ENCODE measurements at regions not wholly inside any gene's neighbourhood (a gene's known extent, or its start where the extent isn't known, plus 50 kb on each side); places are given as distances from the start of the nearest gene placed in this dataset.

- BruUV-seq (replicated peaks): no TSS peak
- no peak overlapping the region for H3K9ac ChIP-seq (replicated peaks; ENCODE audit: extremely low read depth, insufficient read depth, low read length)
- H2AFZ ChIP-seq (ENCODE audit: low read depth, low read length): no peak overlapping the region
- POLR2A ChIA-PET: no interaction called here
- dilution Hi-C loops (cut with MboI; ENCODE audit: extremely low pct_ligation_motif_present, low sequenced_read_pairs): no loop called here
- H4K20me1 ChIP-seq (replicated peaks; ENCODE audit: control insufficient read depth, extremely low read depth, insufficient read depth, low read length): no peaks in the 10 kb centered on the region
- no peak for FAIRE-seq
- TF ChIP-seq POLR2AphosphoS5 (IDR thresholded peaks at IDR 0.05; ENCODE audit: insufficient read depth, low read depth, low read length) (no peak), FOS (IDR thresholded peaks at IDR 0.05; ENCODE audit: borderline replicate concordance, insufficient read depth, low read length) (no peak), GATA2 (IDR thresholded peaks at IDR 0.05; ENCODE audit: insufficient read depth, insufficient read length, low read depth, low read length) (no peak), CTCF (IDR thresholded peaks at IDR 0.05; ENCODE audit: extremely low read depth in 1 of 2, insufficient read depth in 1 of 2, low read depth in 1 of 2, low read length in 2 of 2) (no peak), POLR2A (IDR thresholded peaks at IDR 0.05; ENCODE audit: low read depth, low read length) (no peak), JUN (IDR thresholded peaks at IDR 0.05; ENCODE audit: borderline replicate concordance, insufficient read depth, insufficient read length, low read depth) (no peak), MYC (IDR thresholded peaks at IDR 0.05; ENCODE audit: low read depth, low read length) (no peak), EZH2 (IDR thresholded peaks at IDR 0.05; ENCODE audit: borderline replicate concordance, low read depth, low read length, severe bottlenecking) (no peak)
- TF ChIP-seq, protein P1, sequence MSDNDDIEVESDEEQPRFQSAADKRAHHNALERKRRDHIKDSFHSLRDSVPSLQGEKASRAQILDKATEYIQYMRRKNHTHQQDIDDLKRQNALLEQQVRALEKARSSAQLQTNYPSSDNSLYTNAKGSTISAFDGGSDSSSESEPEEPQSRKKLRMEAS (IDR thresholded peaks at IDR 0.05; ENCODE audit: insufficient read depth, insufficient read length): no peak
- H3K4me3 ChIP-seq (replicated peaks in 1 of 3; ENCODE audit: insufficient read depth in 1 of 3, low read depth in 1 of 3, low read length in 3 of 3): no peak overlapping the region
- H3K4me2 ChIP-seq (ENCODE audit: insufficient read depth, low read length): no peak overlapping the region
- no peaks in the 10 kb centered on the region for H3K79me2 ChIP-seq (ENCODE audit: control insufficient read depth, insufficient read depth, low read length)
- no peaks in the 10 kb centered on the region for H3K27me3 ChIP-seq (ENCODE audit: control insufficient read depth in 2 of 2, insufficient read depth in 2 of 2, low read length in 2 of 2)
- no peaks in the 10 kb centered on the region for H3K4me1 ChIP-seq (ENCODE audit: control insufficient read depth, extremely low read depth, insufficient read depth, low read length)
- H3K27ac ChIP-seq (ENCODE audit: insufficient read depth, low read depth, low read length): no peak overlapping the region
- H3K36me3 ChIP-seq (ENCODE audit: control insufficient read depth in 2 of 2, extremely low read depth in 1 of 2, insufficient read depth in 2 of 2, low read length in 2 of 2): no peaks in the 10 kb centered on the region
- intact Hi-C loops (cut with micrococcal nuclease): no loop called here
- CTCF ChIA-PET: no interaction called here
- H3K9me3 ChIP-seq (replicated peaks; ENCODE audit: control insufficient read depth, insufficient read depth, low read length): peaks cover 2% of the 10 kb centered on the region
- H3K9me1 ChIP-seq (replicated peaks; ENCODE audit: control insufficient read depth, extremely low read depth, insufficient read depth, low read length): no peaks in the 10 kb centered on the region
- no peak for DNase-seq (ENCODE audit: low read depth, low spot score)
These were observed 498.9 kb upstream of the MGMT start for GRCh38 chr10:128967980-128968756.
